HG02840 (cell line): ENCODE measurements at regions not wholly inside any gene's neighbourhood (a gene's known extent, or its start where the extent isn't known, plus 50 kb on each side); places are given as distances from the start of the nearest gene placed in this dataset.

Source experiments
- ATAC-seq: cut with Tn5 transposase; IDR thresholded peaks from one replicate; pipeline ENCODE4 v1.9.1; 2021; ENCODE audit warnings: mild to moderate bottlenecking, moderate library complexity, moderate number of reproducible peaks; ENCODE audit not compliant: unreplicated experiment, low FRiP score

- ATAC-seq, result no peak
These were observed 250.8 kb downstream of the C16orf95 start for GRCh38 chr16:87066133-87067002.

- ATAC-seq, result no peak
These were observed 250.1 kb downstream of the C16orf95 start for GRCh38 chr16:87067003-87067556.

DNA sequence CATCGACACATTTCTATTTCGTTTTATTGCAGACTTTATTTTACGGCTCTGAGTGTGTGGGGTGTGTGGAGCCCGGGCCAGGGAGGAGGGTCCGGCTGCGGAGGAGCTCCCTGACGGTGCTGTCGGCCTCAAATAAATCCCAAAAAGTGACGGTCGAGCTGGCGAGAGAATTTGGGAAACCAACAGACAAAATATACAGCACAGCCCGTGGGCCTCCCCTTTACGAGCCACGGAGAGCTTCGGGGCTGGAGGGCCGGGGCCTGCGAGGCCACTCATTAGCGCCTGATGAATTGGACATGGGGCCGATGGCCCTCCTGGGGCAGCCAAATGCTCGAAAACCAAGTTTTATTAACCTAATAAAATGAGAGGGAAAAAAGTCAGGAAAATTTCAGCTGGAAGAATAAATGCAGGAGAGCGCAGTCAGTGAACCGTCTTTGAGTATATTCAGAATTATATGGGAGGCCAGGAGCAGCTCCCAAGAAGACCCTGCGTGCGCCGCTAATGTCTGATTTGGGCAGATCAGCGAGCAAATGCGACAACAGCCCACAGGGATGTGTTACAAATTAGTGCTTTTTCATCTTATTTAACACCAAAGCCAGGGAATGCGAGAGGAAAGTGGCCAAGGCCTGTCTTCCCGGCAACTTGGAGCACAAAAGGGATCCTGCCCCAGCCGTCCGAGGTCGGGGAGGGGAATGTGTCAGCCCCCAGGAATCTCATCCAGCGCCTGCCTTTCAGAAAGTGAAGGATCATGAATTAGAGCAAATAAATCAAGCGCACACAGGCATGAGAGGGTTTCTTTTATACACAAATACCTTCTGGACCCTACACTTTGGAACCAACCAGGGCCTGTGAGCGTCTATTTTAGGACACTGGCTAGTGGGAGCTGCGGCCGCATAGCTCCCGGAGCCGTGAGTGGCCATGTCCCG is 249.1 kb downstream of the C16orf95 start:
- ATAC-seq, result no peak

GRCh38 chr16:87068762-87069150 is 248.4 kb downstream of the C16orf95 start:
- ATAC-seq, result no peak

DNA sequence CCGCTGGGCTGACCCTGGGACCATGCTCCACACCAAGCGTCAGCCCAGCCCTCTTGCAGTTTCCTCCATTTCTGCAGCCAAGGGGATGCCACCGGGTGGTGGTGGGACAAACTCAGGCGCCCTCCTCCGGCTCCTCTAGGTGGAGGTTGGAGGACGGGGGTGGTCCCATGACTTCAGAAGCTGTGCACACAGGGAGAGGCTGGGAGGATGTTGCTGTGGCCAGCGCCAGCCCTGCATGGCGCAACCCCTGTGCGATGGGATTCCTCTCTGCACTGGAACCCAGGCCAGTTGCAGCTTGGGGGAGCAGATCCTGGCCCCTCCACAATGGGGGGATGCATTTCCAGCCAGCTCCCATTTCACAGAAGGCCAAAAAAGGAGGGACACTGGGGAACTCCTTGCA is 246.5 kb downstream of the C16orf95 start:
- no peak for ATAC-seq

- no peak for ATAC-seq
These were observed 245.1 kb downstream of the C16orf95 start for GRCh38 chr16:87072101-87072500.

GRCh38 chr16:87074641-87075318 is 242.4 kb downstream of the C16orf95 start:
- no peak for ATAC-seq

DNA sequence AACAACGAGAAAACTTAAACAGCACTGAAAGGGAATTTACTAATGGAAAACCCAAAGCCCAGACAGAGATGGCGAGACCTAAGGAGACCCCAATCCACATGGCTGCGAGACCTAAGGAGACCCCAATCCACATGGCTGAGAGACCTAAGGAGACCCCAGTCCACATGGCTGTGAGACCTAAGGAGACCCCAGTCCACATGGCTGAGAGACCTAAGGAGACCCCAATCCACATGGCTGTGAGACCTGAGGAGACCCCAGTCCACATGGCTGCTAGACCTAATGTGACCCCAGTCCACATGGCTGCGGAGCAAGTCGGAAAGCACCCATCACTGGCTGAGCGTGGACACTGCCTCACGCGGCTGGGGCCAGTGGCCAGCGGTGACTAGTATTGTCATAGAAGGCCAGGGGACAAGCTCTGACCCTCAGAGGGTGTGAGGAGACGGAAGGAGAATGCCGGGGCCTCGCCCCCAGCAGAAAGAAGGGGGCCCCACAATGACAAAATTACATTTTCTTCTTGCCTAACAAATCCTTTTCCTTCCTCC is 241.8 kb downstream of the C16orf95 start:
- ATAC-seq, result no peak

DNA sequence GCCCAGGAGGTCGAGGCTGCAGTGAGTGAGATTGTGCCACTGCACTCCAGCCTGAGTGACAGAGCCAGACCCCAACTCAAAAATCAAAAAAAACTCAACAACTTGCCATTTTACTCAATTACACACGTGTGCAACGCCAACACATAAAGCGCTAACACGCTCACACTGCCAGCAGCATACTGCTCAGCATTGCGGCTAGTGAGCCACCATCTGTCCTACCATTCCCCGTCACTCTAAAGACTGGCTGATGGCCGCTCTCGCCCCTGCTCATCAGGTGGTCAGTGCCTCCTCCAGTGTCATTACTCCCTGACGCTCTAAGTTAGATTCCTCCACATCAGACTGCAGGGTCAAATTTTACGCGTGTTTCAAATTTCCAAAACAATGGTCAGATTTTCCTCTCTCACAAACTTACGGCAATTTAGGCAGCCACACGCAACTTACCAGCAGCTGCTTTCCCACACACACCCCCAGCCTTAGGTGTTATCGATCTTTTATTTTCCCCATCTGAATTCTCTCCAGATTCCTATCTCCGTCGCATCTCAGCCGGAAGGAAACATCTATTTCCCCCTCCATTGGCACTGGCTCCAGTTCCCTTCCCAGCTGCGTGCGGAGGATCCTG is 240.8 kb downstream of the C16orf95 start:
- no peak for ATAC-seq

DNA sequence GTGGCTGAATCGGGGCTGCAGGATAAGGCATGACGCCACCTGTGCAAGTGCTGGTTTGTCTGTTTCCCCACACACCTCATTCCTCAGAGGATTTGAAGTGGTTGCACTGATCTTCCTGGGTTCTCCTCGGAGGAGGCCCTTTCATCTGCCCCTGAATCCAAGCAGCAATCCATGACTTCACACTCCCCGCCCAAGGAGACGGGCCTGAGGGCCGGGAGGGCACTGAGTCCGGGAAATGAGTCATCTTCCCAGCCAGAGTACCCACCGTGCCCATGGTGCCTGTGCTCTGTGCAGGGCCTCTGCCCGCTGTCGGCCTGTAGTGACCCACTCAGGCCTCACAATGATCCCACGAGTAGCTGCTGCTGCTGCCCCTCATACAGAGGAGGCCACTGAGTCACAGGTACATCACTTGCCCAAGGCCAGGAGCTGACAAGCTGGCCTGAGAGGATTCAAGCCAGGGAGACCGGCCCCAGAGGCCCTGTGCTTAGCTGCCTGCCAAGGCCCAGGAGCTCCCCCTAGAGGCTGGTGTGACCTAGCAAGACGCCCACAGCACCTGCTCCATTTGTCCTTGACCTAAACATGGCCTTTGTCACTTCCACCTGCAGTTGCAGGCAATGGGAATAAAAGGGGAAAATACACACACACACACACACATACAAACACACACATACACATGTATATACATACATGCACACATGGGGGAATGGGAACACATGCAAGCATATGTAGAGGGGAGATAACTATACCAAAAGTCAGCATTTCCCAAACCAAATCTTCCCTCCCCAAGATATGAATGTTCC is 240.0 kb downstream of the C16orf95 start:
- ATAC-seq, result no peak

DNA sequence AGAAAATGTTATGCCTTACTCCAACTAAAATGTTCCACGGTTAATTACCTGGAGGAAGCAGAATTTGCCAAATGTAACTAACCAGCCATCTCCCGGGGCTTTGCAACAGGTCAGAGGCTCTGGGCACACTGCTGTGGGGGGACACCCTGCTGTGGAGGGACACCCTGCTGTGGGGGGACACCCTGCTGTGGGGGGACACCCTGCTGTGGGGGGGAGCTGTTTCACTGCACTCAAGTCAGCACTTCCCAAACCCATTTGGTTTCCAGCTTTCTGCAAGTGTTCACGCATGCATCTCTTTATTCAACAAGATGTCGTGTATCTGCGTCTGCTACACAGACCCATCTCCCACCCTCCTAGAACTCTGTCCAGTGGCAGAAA is 239.5 kb downstream of the C16orf95 start:
- no peak for ATAC-seq

DNA sequence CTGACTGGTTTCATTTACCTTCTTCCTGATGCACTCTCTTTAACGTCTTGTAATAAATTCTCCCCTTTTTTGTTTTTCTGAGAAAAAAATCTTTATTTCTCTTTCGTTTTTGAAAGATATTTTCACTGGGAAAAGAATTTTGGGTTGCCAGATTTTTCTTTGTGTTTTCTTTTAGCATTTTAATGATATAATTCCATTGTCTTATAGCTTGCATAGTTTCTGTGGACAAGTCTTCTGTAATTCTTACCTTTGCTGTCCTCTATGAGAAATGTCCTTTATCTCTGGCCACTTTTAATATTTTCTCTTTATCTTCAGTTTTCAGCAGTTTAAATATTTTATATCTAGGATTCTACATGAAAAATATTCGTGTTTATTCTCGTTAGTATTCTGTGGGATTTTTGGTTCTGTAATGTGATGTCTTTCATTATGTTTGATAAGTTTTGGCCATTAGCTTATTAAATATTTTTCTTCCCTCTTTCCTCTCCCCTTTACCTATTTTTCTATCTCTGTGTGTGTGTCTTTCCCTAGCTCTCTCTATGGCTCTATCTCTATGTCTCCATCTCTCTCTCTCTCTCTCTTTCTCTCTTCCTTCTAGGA is 236.5 kb downstream of the C16orf95 start:
- ATAC-seq, result no peak

- ATAC-seq, result no peak
These were observed 231.8 kb downstream of the C16orf95 start for GRCh38 chr16:87085441-87085840.

GRCh38 chr16:87086156-87086555 is 231.0 kb downstream of the C16orf95 start:
- no peak for ATAC-seq

DNA sequence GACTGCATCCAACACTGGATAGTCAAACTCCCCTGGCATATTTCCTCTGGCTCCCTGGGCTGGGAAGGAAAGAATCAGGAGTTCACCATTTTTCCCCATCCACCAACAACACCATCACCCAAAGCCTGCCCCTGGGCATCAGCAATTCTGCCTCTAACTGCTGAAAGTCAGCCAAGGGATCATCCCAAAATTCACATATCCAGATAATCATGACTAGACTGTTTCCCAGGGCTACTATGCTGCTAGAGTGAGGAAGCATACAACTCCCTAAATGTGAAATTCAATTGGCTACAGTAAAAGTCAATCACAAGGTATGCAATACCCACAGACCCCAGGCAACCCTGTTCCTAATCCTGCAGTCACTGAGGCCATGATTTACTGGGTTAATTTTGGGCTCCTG is 230.6 kb downstream of the C16orf95 start:
- ATAC-seq, result no peak

DNA sequence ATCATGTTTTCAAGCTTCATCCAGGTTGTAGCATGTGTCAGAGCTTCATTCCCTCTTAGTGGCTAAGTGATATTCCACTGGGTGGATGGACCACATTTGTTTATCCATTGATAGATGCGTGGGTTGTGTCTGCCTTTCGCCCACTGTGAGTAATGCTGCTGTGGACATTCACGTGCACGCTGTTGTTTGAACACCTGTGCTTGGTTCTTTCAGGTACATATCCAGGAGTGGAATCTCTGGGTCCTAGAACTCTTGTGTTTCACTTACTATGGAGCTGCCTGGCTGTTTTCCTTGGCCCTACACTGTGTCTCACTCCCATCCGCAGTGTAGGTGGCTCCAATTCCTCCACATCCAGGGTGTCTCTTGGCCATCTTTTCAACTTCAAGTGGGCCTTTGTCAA is 224.2 kb downstream of the C16orf95 start:
- no peak for ATAC-seq

- no peak for ATAC-seq
These were observed 223.2 kb downstream of the C16orf95 start for GRCh38 chr16:87093804-87094555.

GRCh38 chr16:87094556-87094865 is 222.7 kb downstream of the C16orf95 start:
- ATAC-seq, result no peak
